Uterus (tissue), 3 donors: ENCODE measurements at regions not wholly inside any gene's neighbourhood (a gene's known extent, or its start where the extent isn't known, plus 50 kb on each side); places are given as distances from the start of the nearest gene placed in this dataset.

Experiments
- DNase-seq, 2 donors: peaks; one replicate each; pipeline ENCODE4 v3.0.0-alpha.2; 2019 to 2020
- H3K27ac ChIP-seq, 2 donors: fragments of 200-600 bp; sonication (generic); 1 replicate in 1 of 2; 2 replicates in 1 of 2; pipeline ENCODE4 v1.5.1; 2016 to 2018
- H3K27me3 ChIP-seq, 2 donors: fragments of 200-600 bp; sonication (generic); one replicate each; pipeline ENCODE4 v1.5.1; 2018 to 2019; ENCODE audit warnings: control low read depth in 1 of 2
- H3K36me3 ChIP-seq, 2 donors: fragments of 200-600 bp; sonication (generic); one replicate each; pipeline ENCODE4 v1.5.1; 2019; ENCODE audit warnings: control low read depth in 1 of 2
- H3K4me1 ChIP-seq, 2 donors: fragments of 200-600 bp; sonication (generic); one replicate each; pipeline ENCODE4 v1.5.1; 2018 to 2019; ENCODE audit warnings: control low read depth in 1 of 2
- H3K4me3 ChIP-seq, 2 donors: fragments of 200-600 bp; sonication (generic); 1 replicate in 1 of 2; 2 replicates in 1 of 2; pipeline ENCODE4 v1.5.1; 2018 to 2019; ENCODE audit warnings: mild to moderate bottlenecking in 1 of 2
- H3K9me3 ChIP-seq, 2 donors: fragments of 200-600 bp; sonication (generic); one replicate each; pipeline ENCODE4 v1.5.1; 2019; ENCODE audit warnings: control low read depth in 1 of 2
- CTCF ChIP-seq, 4 experiments: fragments of 200-600 bp in 2 of 4; fragments of 450-650 bp in 2 of 4; sonication (generic) in 2 of 4; IDR thresholded peaks; one replicate each; pipeline ENCODE4 v1.5.1; 2016 to 2019; ENCODE audit warnings: antibody characterized with exemption in 4 of 4, mild to moderate bottlenecking in 2 of 4, moderate library complexity in 1 of 4
- POLR2A ChIP-seq, 2 donors: fragments of 450-650 bp; IDR thresholded peaks; one replicate each; pipeline ENCODE4 v1.6.1; 2016; ENCODE audit warnings: antibody characterized with exemption in 2 of 2, mild to moderate bottlenecking in 1 of 2, moderate library complexity in 1 of 2
- intact Hi-C: fragments of 100-400 bp; cut with DNase I; formaldehyde crosslinking; loops from one replicate; pipeline ENCODE4 v1.15.1; 2023; ENCODE audit warnings: low total_unique reads
- donor health status: DM: yes; HTN: yes; CAD: no.

- H3K4me1 ChIP-seq = no peaks in the 10 kb centered on the region
- H3K4me3 ChIP-seq = no peak overlapping the region
- no peaks in the 10 kb centered on the region for H3K9me3 ChIP-seq
- H3K27ac ChIP-seq = no peak overlapping the region
- no peak for DNase-seq
- no peak for TF ChIP-seq POLR2A (IDR thresholded peaks at IDR 0.05)
- no peaks in the 10 kb centered on the region for H3K36me3 ChIP-seq
- intact Hi-C loops = no loop called here
- H3K27me3 ChIP-seq = no peaks in the 10 kb centered on the region
Observed at GRCh38 chr16:56068816-56069215, 122.5 kb upstream of the GNAO1 start.

- H3K4me1 ChIP-seq = no peaks in the 10 kb centered on the region
- TF ChIP-seq POLR2A (IDR thresholded peaks at IDR 0.05) = no peak
- no peak for TF ChIP-seq CTCF (IDR thresholded peaks at IDR 0.05)
- intact Hi-C loops = no loop called here
- H3K4me3 ChIP-seq = no peak overlapping the region
- no peaks in the 10 kb centered on the region for H3K27me3 ChIP-seq
- H3K27ac ChIP-seq = no peak overlapping the region
- no peaks in the 10 kb centered on the region for H3K9me3 ChIP-seq
- DNase-seq = no peak
- H3K36me3 ChIP-seq = no peaks in the 10 kb centered on the region
Observed at GRCh38 chr16:56068314-56068713, 123.0 kb upstream of the GNAO1 start.

DNA sequence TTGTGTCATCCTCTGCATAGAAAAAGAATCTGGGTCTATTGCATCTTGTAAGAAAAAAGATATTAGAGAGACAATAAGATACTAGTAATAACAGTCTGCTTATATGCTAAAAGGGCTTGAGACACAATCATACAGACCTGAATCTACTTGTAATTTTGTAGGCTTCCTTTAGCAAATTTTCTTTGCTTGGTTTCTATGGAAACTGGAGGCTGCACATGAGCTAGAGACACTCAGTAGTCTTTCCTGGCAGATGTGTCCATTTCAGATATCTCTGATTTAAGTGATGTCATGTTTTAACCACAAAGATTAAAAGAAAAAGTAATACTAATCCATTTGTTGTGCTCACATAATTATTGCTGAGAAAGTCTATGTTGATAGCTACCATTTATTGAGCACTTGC is 123.9 kb upstream of the GNAO1 start:
- H3K27me3 ChIP-seq = no peaks in the 10 kb centered on the region
- DNase-seq = no peak
- intact Hi-C loops = no loop called here
- no peak overlapping the region for H3K4me3 ChIP-seq
- H3K9me3 ChIP-seq = no peaks in the 10 kb centered on the region
- H3K27ac ChIP-seq = no peak overlapping the region
- no peaks in the 10 kb centered on the region for H3K4me1 ChIP-seq
- TF ChIP-seq POLR2A (IDR thresholded peaks at IDR 0.05) (no peak), CTCF (IDR thresholded peaks at IDR 0.05) (no peak)
- H3K36me3 ChIP-seq = no peaks in the 10 kb centered on the region

GRCh38 chr16:56066617-56067016 is 124.7 kb upstream of the GNAO1 start:
- intact Hi-C loops = no loop called here
- Histone ChIP-seq H3K4me3 (no peak overlapping the region), H3K36me3 (no peaks in the 10 kb centered on the region), H3K27me3 (no peaks in the 10 kb centered on the region), H3K9me3 (no peaks in the 10 kb centered on the region), H3K4me1 (no peaks in the 10 kb centered on the region), H3K27ac (no peak overlapping the region)
- no peak for DNase-seq
- TF ChIP-seq POLR2A (IDR thresholded peaks at IDR 0.05) (no peak), CTCF (IDR thresholded peaks at IDR 0.05) (no peak)

- intact Hi-C loops = no loop called here
Observed at GRCh38 chr16:56063111-56063510, 128.2 kb upstream of the GNAO1 start.

More at GRCh38 chr16:56063111-56063510, 128.2 kb upstream of the GNAO1 start:
- H3K4me3 ChIP-seq = no peak overlapping the region
- no peaks in the 10 kb centered on the region for H3K4me1 ChIP-seq
- DNase-seq = no peak
- H3K27ac ChIP-seq = no peak overlapping the region
- no peaks in the 10 kb centered on the region for H3K36me3 ChIP-seq
- H3K27me3 ChIP-seq = no peaks in the 10 kb centered on the region
- TF ChIP-seq POLR2A (IDR thresholded peaks at IDR 0.05) = no peak
- no peak for TF ChIP-seq CTCF (IDR thresholded peaks at IDR 0.05)
- no peaks in the 10 kb centered on the region for H3K9me3 ChIP-seq
